MM.1S (cell line): ENCODE measurements at regions not wholly inside any gene's neighbourhood (a gene's known extent, or its start where the extent isn't known, plus 50 kb on each side); places are given as distances from the start of the nearest gene placed in this dataset.

Source experiments
- DNase-seq: peaks from one replicate; pipeline ENCODE4 v3.0.0-alpha.2; 2015
- H2AFZ ChIP-seq: fragments of 300-600 bp; sonication (generic); 2 replicates; pipeline ENCODE4 v1.6.0; 2016; ENCODE audit warnings: antibody characterized with exemption, low read length
- H3F3A ChIP-seq: fragments of 300-600 bp; sonication (generic); 2 replicates; pipeline ENCODE4 v1.6.1; 2016; ENCODE audit warnings: mild to moderate bottlenecking, antibody characterized with exemption, low read length, moderate library complexity, mixed read lengths; ENCODE audit not compliant: insufficient read depth
- H3K27ac ChIP-seq: fragments of 300-600 bp; sonication (generic); 2 replicates; pipeline ENCODE4 v1.5.1; 2016; ENCODE audit warnings: mild to moderate bottlenecking, low read length
- H3K27me3 ChIP-seq: fragments of 300-600 bp; sonication (generic); replicated peaks from 2 replicates; pipeline ENCODE4 v1.6.0; 2016; ENCODE audit warnings: low read length; ENCODE audit not compliant: insufficient read depth
- H3K36me3 ChIP-seq: fragments of 300-600 bp; sonication (generic); replicated peaks from 2 replicates; pipeline ENCODE4 v1.6.1; 2016; ENCODE audit warnings: mild to moderate bottlenecking, low read length, mixed read lengths; ENCODE audit not compliant: insufficient read depth
- H3K4me1 ChIP-seq: fragments of 300-600 bp; sonication (generic); 2 replicates; pipeline ENCODE4 v1.6.1; 2016; ENCODE audit warnings: low read length, mixed read lengths
- H3K4me2 ChIP-seq: fragments of 300-600 bp; sonication (generic); 2 replicates; pipeline ENCODE4 v1.6.0; 2016; ENCODE audit warnings: low read depth, low read length
- H3K4me3 ChIP-seq: fragments of 300-600 bp; sonication (generic); 2 replicates; pipeline ENCODE4 v1.5.1; 2016; ENCODE audit warnings: low read length, mixed read lengths
- H3K79me2 ChIP-seq: fragments of 300-600 bp; sonication (generic); 2 replicates; pipeline ENCODE4 v1.6.1; 2016; ENCODE audit warnings: mixed run types, low read length, mixed read lengths
- H3K9ac ChIP-seq: fragments of 300-600 bp; sonication (generic); 2 replicates; pipeline ENCODE4 v1.6.1; 2016; ENCODE audit warnings: low read length, mixed read lengths
- H3K9me2 ChIP-seq: fragments of 300-600 bp; sonication (generic); replicated peaks from 2 replicates; pipeline ENCODE4 v1.6.1; 2016; ENCODE audit warnings: mild to moderate bottlenecking, low read length, mixed read lengths; ENCODE audit not compliant: insufficient read depth
- H3K9me3 ChIP-seq: fragments of 300-600 bp; sonication (generic); replicated peaks from 2 replicates; pipeline ENCODE4 v1.6.1; 2016; ENCODE audit warnings: mild to moderate bottlenecking, low read length, mixed read lengths; ENCODE audit not compliant: insufficient read depth
- H4K20me1 ChIP-seq: fragments of 300-600 bp; sonication (generic); 2 replicates; pipeline ENCODE4 v1.6.1; 2016; ENCODE audit warnings: mild to moderate bottlenecking, low read length, moderate library complexity, mixed read lengths; ENCODE audit not compliant: insufficient read depth
- CTCF ChIP-seq: fragments of 300-600 bp; sonication (generic); IDR thresholded peaks from 2 replicates; pipeline ENCODE4 v1.5.1; 2016; ENCODE audit warnings: antibody characterized with exemption, low read length, mixed read lengths
- EZH2 ChIP-seq: fragments of 300-600 bp; sonication (generic); optimal IDR thresholded peaks from 2 replicates; pipeline ENCODE3; 2017; ENCODE audit warnings: low read depth, mild to moderate bottlenecking, antibody characterized with exemption, low read length, mixed read lengths
- EZH2phosphoT487 ChIP-seq: fragments of 300-600 bp; sonication (generic); IDR thresholded peaks from 2 replicates; pipeline ENCODE4 v1.6.1; 2018; ENCODE audit warnings: antibody characterized with exemption, low read length

GRCh38 chr18:73696171-73696570, 451.5 kb downstream of the FBXO15 start:
- Histone ChIP-seq H4K20me1 (no peaks in the 10 kb centered on the region), H3K4me3 (no peak overlapping the region), H2AFZ (no peak overlapping the region), H3K4me2 (no peak overlapping the region), H3K4me1 (no peaks in the 10 kb centered on the region), H3K9me2 (no peaks in the 10 kb centered on the region), H3K36me3 (no peaks in the 10 kb centered on the region), H3F3A (no peaks in the 10 kb centered on the region), H3K9ac (no peak overlapping the region), H3K79me2 (no peaks in the 10 kb centered on the region), H3K27ac (no peak overlapping the region), H3K9me3 (no peaks in the 10 kb centered on the region), H3K27me3 (no peaks in the 10 kb centered on the region)
- no peak for TF ChIP-seq EZH2phosphoT487
- TF ChIP-seq CTCF: no peak
- TF ChIP-seq EZH2: no peak
- no peak for DNase-seq

DNA sequence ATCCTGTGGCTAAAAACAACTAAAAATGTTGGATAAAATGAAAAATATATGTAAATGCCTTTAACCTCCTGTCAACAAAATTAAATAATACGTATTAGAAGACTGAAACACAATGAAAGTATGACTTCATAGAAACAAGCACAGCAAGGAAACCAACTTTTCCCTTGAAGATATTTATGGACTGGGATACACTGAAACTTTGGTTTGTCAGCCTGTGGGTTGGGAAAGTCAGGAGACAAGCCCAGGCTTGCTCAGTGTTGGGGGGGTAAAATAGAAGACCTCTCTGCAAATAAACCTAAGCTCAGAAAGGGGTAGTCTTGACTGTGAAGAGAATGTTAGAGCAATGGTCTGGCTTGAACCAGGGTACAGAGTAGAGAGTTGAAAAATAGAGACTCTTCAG, 454.5 kb downstream of the FBXO15 start:
- Histone ChIP-seq H3F3A (no peaks in the 10 kb centered on the region), H3K4me3 (no peak overlapping the region), H3K9me3 (no peaks in the 10 kb centered on the region), H3K4me1 (no peaks in the 10 kb centered on the region), H3K27me3 (no peaks in the 10 kb centered on the region), H4K20me1 (no peaks in the 10 kb centered on the region), H3K9me2 (no peaks in the 10 kb centered on the region), H3K36me3 (no peaks in the 10 kb centered on the region), H3K4me2 (no peak overlapping the region), H3K27ac (no peak overlapping the region), H2AFZ (no peak overlapping the region), H3K9ac (no peak overlapping the region), H3K79me2 (no peaks in the 10 kb centered on the region)
- DNase-seq: no peak
- TF ChIP-seq EZH2phosphoT487: no peak

DNA sequence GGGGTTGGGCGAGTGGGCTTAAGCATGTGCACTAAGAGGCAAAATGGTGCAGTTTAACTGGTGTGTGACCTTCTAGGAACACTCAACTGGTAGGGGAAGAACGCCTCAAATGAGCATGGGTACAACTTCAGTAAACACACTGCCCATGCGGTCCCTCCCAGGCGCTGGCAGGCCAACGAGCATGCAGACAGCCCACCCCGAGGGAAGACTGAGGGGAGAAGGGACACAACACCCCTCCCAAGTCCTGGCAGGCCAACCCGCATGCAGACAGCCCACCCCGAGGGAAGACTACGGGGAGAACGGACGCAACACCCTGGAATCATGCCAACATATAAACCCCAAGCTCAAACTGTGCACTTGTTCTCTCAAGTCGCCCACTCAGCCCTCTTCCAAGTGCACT, 456.0 kb downstream of the FBXO15 start:
- Histone ChIP-seq H3K36me3 (no peaks in the 10 kb centered on the region), H3K79me2 (no peaks in the 10 kb centered on the region), H3K4me2 (no peak overlapping the region), H3K4me1 (no peaks in the 10 kb centered on the region), H3K27ac (no peak overlapping the region), H3K27me3 (no peaks in the 10 kb centered on the region), H3K9ac (no peak overlapping the region), H4K20me1 (no peaks in the 10 kb centered on the region), H2AFZ (no peak overlapping the region), H3K4me3 (no peak overlapping the region), H3K9me2 (no peaks in the 10 kb centered on the region), H3F3A (no peaks in the 10 kb centered on the region), H3K9me3 (no peaks in the 10 kb centered on the region)
- no peak for DNase-seq
- TF ChIP-seq EZH2 (no peak), CTCF (no peak), EZH2phosphoT487 (no peak)

GRCh38 chr18:73691118-73691517, 456.5 kb downstream of the FBXO15 start:
- H3K4me1 ChIP-seq: no peaks in the 10 kb centered on the region
- H3F3A ChIP-seq: no peaks in the 10 kb centered on the region
- TF ChIP-seq EZH2 (no peak), EZH2phosphoT487 (no peak), CTCF (no peak)
- DNase-seq: no peak
- H3K36me3 ChIP-seq: no peaks in the 10 kb centered on the region
- no peak overlapping the region for H3K4me2 ChIP-seq
- no peaks in the 10 kb centered on the region for H3K9me3 ChIP-seq
- H3K27ac ChIP-seq: no peak overlapping the region
- no peak overlapping the region for H2AFZ ChIP-seq
- H3K9me2 ChIP-seq: no peaks in the 10 kb centered on the region
- H3K27me3 ChIP-seq: no peaks in the 10 kb centered on the region
- H3K9ac ChIP-seq: no peak overlapping the region
- H3K79me2 ChIP-seq: no peaks in the 10 kb centered on the region
- H3K4me3 ChIP-seq: no peak overlapping the region
- H4K20me1 ChIP-seq: no peaks in the 10 kb centered on the region
